ENCODE measurements at regions not wholly inside any gene's neighbourhood (a gene's known extent, or its start where the extent isn't known, plus 50 kb on each side); places are given as distances from the start of the nearest gene placed in this dataset.

- TF ChIP-seq GATA2 (IDR thresholded peaks at IDR 0.05; ENCODE audit: low read depth, low read length) (no peak), GATA3 (IDR thresholded peaks at IDR 0.05; ENCODE audit: low read depth, low read length) (no peak)
These were observed 901.7 kb upstream of the LRRTM1 start for GRCh38 chr2:81206216-81206615.

Measured in SH-SY5Y (cell line).